ENCODE measurements at regions not wholly inside any gene's neighbourhood (a gene's known extent, or its start where the extent isn't known, plus 50 kb on each side); places are given as distances from the start of the nearest gene placed in this dataset.

DNA sequence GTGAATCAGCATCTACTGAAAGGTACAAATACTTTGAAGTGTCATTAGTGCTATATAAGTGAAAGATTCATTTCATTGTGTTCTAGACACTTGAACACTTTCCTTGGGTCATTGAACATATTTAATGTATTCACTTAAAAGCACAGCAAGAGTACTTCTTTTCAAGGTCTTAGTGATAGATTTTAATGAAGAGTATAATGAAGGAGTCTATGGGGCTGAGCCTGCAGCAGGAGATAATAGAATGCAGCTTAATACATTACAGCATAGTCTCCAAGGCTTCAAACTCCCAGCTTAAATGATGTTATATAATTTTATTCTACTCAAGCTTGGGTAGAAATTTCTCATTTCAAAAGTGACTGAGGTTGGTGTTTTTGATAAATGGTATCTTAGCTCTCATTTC is 66.1 kb upstream of the VEGFC start:
- H3K4me3 ChIP-seq (ENCODE audit: low read depth, poor library complexity, severe bottlenecking) = no peak overlapping the region
- DNase-seq (ENCODE audit: low spot score in 2 of 2) = no peak
- TF ChIP-seq, protein P1, sequence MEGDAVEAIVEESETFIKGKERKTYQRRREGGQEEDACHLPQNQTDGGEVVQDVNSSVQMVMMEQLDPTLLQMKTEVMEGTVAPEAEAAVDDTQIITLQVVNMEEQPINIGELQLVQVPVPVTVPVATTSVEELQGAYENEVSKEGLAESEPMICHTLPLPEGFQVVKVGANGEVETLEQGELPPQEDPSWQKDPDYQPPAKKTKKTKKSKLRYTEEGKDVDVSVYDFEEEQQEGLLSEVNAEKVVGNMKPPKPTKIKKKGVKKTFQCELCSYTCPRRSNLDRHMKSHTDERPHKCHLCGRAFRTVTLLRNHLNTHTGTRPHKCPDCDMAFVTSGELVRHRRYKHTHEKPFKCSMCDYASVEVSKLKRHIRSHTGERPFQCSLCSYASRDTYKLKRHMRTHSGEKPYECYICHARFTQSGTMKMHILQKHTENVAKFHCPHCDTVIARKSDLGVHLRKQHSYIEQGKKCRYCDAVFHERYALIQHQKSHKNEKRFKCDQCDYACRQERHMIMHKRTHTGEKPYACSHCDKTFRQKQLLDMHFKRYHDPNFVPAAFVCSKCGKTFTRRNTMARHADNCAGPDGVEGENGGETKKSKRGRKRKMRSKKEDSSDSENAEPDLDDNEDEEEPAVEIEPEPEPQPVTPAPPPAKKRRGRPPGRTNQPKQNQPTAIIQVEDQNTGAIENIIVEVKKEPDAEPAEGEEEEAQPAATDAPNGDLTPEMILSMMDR (IDR thresholded peaks at IDR 0.05) = no peak
- no peak for TF ChIP-seq POLR2A (IDR thresholded peaks at IDR 0.05)
- intact Hi-C loops (cut with DNase I; ENCODE audit: low total_unique reads) = loop anchor here (2.0 kb wide), 1 partner anchor 44 kb away; no protein-coding TSS in a partner anchor

DNA sequence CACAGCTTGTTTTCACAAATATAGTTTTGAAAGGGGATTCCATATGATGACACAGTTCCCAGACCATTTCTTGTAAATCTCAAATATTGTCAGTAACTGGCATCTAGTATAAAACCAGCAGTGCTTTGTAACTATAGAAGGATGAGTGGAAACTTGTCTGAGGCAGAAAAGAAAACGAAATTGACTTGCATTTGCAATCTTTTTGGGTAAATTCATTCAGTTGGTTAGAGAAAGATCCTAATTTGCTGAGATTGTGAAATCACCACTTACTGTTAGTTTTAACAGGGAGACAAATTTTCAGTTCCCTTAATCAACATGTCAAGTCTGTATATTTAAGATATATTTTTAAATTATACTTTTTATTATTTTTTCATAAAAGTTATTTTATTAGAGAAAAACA is 71.5 kb upstream of the VEGFC start:
- TF ChIP-seq POLR2A (IDR thresholded peaks at IDR 0.05) = no peak
- TF ChIP-seq, protein P1 (IDR thresholded peaks at IDR 0.05) = no peak
- intact Hi-C loops (cut with DNase I; ENCODE audit: low total_unique reads) = no loop called here
- DNase-seq (ENCODE audit: low spot score in 2 of 2) = no peak
- no peak overlapping the region for H3K4me3 ChIP-seq (ENCODE audit: low read depth, poor library complexity, severe bottlenecking)
- WGBS, 2 donors = 4 to 33% methylated on average over 1 of the region's 1 CpG

DNA sequence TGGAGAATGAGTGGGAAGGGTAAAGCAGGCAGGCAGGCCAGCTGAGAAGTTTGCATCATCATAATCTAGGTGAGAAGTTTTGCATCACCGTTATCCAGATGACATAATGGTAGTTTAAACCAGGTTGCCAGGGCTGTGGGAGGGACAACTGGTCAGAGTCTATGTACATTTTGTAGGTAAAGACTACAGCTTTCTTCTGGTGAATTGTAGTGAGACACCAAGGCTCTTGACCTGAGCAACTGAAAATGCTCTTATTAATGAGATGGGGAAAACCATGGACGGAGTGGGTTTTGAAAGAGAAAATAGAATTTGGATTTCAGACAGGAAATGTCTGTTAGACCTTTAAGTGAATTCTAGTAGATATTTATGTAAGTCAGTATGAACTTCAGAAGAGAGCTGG is 76.0 kb upstream of the VEGFC start:
- DNase-seq (ENCODE audit: low spot score in 2 of 2) = no peak
- 81 to 85% methylated on average over 2 of the region's 2 CpGs for WGBS, 2 donors
- no peak overlapping the region for H3K4me3 ChIP-seq (ENCODE audit: low read depth, poor library complexity, severe bottlenecking)
- no peak for TF ChIP-seq POLR2A (IDR thresholded peaks at IDR 0.05)
- TF ChIP-seq, protein P1 (IDR thresholded peaks at IDR 0.05) = no peak
- intact Hi-C loops (cut with DNase I; ENCODE audit: low total_unique reads) = no loop called here

DNA sequence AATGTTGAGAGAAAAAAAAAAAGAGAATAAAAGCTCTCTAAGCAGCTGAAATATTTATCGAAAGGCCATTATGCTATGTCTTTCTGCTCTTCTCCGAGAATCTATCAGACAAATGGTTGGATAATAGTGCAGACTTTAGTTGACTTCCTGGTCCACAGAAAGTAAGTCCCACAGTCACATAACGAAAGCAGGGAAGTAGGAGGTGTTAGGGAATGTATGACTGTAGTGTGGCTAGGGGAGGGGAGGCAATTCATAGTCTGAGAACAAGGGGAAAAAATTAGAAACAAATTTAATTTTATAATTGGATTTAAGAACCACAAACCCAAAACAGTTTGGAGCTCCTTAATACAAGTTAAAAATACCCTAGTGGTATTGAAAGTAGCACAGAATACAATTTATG is 79.7 kb upstream of the VEGFC start:
- no peak for DNase-seq (ENCODE audit: low spot score in 2 of 2)
- H3K4me3 ChIP-seq (ENCODE audit: low read depth, poor library complexity, severe bottlenecking) = no peak overlapping the region
- TF ChIP-seq, protein P1 (IDR thresholded peaks at IDR 0.05) = no peak
- TF ChIP-seq POLR2A (IDR thresholded peaks at IDR 0.05) = no peak
- intact Hi-C loops (cut with DNase I; ENCODE audit: low total_unique reads) = no loop called here
- WGBS, 2 donors = 69 to 76% methylated on average over 3 of the region's 3 CpGs

DNA sequence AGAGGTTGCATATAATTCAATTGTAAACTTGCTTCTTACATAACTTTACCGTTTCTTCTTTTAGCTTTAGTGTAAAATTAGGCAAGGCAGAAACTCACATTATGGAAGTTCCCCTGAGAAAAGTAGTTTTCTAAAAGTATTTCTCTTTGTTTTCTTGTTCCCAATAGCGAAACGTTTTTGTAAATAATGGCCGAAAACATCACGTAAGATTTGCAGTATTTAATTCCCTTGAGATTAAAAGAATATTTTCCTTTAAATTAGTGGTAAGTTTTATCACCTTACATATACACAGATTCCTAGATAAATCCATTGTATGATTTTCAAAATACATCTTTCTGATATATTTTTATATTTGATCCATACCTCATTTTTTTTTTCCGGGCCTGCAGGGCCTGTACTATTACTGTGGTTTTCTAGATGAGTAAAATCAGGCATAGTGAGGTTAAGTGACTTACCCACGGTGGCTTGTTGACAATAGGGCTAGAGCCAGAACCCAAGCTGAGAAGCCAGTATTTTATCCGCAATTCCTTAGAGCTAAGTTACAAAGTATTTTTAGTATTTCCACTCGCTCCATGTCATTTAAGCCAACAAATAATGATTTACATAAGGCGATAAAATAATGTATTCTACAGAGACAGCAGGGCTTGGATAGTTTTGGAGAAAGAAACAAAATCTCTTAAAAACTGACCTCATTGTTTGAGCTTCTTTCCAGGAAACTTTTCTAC is 82.2 kb upstream of the VEGFC start:
- TF ChIP-seq, protein P1 (IDR thresholded peaks at IDR 0.05) = no peak
- no peak for TF ChIP-seq POLR2A (IDR thresholded peaks at IDR 0.05)
- intact Hi-C loops (cut with DNase I; ENCODE audit: low total_unique reads) = no loop called here
- no peak overlapping the region for H3K4me3 ChIP-seq (ENCODE audit: low read depth, poor library complexity, severe bottlenecking)
- 65 to 71% methylated on average over 10 of the region's 10 CpGs for WGBS, 2 donors
- DNase-seq (ENCODE audit: low spot score in 2 of 2) = no peak

DNA sequence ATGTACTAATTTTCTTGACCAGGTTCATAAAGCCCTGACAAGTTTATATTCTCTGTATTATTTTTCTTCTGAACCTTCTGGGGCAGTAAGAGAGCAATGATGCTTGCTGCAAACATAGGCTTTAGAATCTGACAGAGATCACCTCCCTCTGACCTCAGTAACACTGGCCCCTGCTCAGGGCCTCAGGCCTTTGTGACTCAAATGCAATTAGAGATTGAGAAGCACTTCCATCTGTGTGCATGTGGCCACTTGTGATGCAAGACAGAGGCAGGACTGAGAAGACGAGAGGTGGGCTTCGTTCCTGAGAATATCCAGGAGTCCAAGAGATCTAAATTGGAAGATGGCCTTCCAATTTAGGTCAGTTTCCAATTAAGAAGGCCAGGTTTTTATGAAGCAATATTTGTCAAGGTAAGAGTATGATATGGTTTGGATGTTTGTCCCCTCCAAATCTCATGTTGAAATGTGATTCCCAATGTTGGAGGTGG is 82.8 kb upstream of the VEGFC start:
- no peak overlapping the region for H3K4me3 ChIP-seq (ENCODE audit: low read depth, poor library complexity, severe bottlenecking)
- DNase-seq (ENCODE audit: low spot score in 2 of 2) = no peak
- TF ChIP-seq, protein P1 (IDR thresholded peaks at IDR 0.05) = no peak
- no peak for TF ChIP-seq POLR2A (IDR thresholded peaks at IDR 0.05)
- intact Hi-C loops (cut with DNase I; ENCODE audit: low total_unique reads) = no loop called here
- WGBS, 2 donors = 43 to 74% methylated on average over 2 of the region's 2 CpGs
